SU-DHL-6 (cell line): ENCODE measurements at regions not wholly inside any gene's neighbourhood (a gene's known extent, or its start where the extent isn't known, plus 50 kb on each side); places are given as distances from the start of the nearest gene placed in this dataset.
"Not testable (repeated sequence)": the region's sequence is repeated elsewhere in the genome, so short reads cannot be mapped to it uniquely, and the experiment has no call there.

Experiments
- CTCF ChIP-seq: fragments of 200-600 bp; sonication (generic); IDR thresholded peaks from one replicate; pipeline ENCODE4 v1.5.1; 2017; ENCODE audit warnings: antibody characterized with exemption, mild to moderate bottlenecking, low read length, moderate library complexity; ENCODE audit not compliant: insufficient read depth, poor library complexity, severe bottlenecking
- EZH2phosphoT487 ChIP-seq: fragments of 200-600 bp; sonication (generic), shearing (Covaris generic); conservative IDR thresholded peaks from 2 replicates; pipeline ENCODE4 v1.6.1; 2018; ENCODE audit warnings: mild to moderate bottlenecking, antibody characterized with exemption, low read length, moderate library complexity, mixed read lengths

- not testable (repeated sequence) for TF ChIP-seq CTCF, EZH2phosphoT487
Observed at GRCh38 chr10:129213996-129214395, 253.0 kb upstream of the MGMT start.
